DND-41 (cell line): ENCODE measurements at regions not wholly inside any gene's neighbourhood (a gene's known extent, or its start where the extent isn't known, plus 50 kb on each side); places are given as distances from the start of the nearest gene placed in this dataset.
"Not testable (repeated sequence)": the region's sequence is repeated elsewhere in the genome, so short reads cannot be mapped to it uniquely, and the experiment has no call there.

ENCODE experiments used
- ATAC-seq: fragments of 200-7000 bp; cut with Tn5 transposase; 3 replicates; pipeline ENCODE4 v1.9.1; 2021; ENCODE audit warnings: low read depth; ENCODE audit not compliant: insufficient read depth
- DNase-seq: peaks from one replicate; pipeline ENCODE4 v3.0.0-alpha.2; 2020
- H2AFZ ChIP-seq: 2 replicates; pipeline ENCODE4 v1.6.0; 2012; ENCODE audit warnings: low read depth, low read length
- H3K27ac ChIP-seq: 2 replicates; pipeline ENCODE4 v1.5.1; 2012; ENCODE audit warnings: low read length, inconsistent platforms
- H3K27me3 ChIP-seq: fragments of 200-600 bp; sonication (generic); 2 replicates; pipeline ENCODE4 v1.6.0; 2012; ENCODE audit warnings: low read length, mild to moderate bottlenecking, inconsistent platforms; ENCODE audit not compliant: insufficient read depth, poor library complexity
- H3K36me3 ChIP-seq: 2 replicates; pipeline ENCODE4 v1.5.1; 2012; ENCODE audit warnings: low read length, inconsistent platforms; ENCODE audit not compliant: insufficient read depth
- H3K4me1 ChIP-seq: 2 replicates; pipeline ENCODE4 v1.5.1; 2012; ENCODE audit warnings: mild to moderate bottlenecking, low read length; ENCODE audit not compliant: insufficient read depth
- H3K4me2 ChIP-seq: 2 replicates; pipeline ENCODE4 v1.6.0; 2012; ENCODE audit warnings: mild to moderate bottlenecking, moderate library complexity, low read length, inconsistent platforms; ENCODE audit not compliant: insufficient read depth
- H3K4me3 ChIP-seq, 2 experiments: fragments of 200-600 bp in 1 of 2; shearing (Covaris generic) in 1 of 2; 2 replicates each; pipeline ENCODE4 v1.5.1; 2012 to 2016; ENCODE audit warnings: inconsistent platforms in 2 of 2, low read length in 2 of 2, mild to moderate bottlenecking in 2 of 2, low read depth in 1 of 2, moderate library complexity in 1 of 2
- H3K79me2 ChIP-seq: 2 replicates; pipeline ENCODE4 v1.6.0; 2012; ENCODE audit warnings: low read length, inconsistent platforms; ENCODE audit not compliant: insufficient read depth
- H3K9ac ChIP-seq: 2 replicates; pipeline ENCODE4 v1.6.0; 2012; ENCODE audit warnings: low read depth, mild to moderate bottlenecking, inconsistent platforms, low read length, moderate library complexity
- H3K9me3 ChIP-seq: 2 replicates; pipeline ENCODE4 v1.5.1; 2012; ENCODE audit warnings: low read length, moderate library complexity, mild to moderate bottlenecking, inconsistent platforms; ENCODE audit not compliant: insufficient read depth, severe bottlenecking
- H4K20me1 ChIP-seq: 2 replicates; pipeline ENCODE4 v1.6.0; 2012; ENCODE audit warnings: low read length; ENCODE audit not compliant: insufficient read depth
- EZH2 ChIP-seq: IDR thresholded peaks from 3 replicates; pipeline ENCODE4 v1.6.1; 2012; ENCODE audit warnings: borderline replicate concordance, low read depth, mild to moderate bottlenecking, moderate library complexity, low read length, inconsistent platforms; ENCODE audit not compliant: severe bottlenecking
- TF ChIP-seq, protein P1 (sequence below): IDR thresholded peaks from 2 replicates; pipeline ENCODE4 v1.5.1; 2012; ENCODE audit warnings: borderline replicate concordance, low read length, moderate library complexity, mild to moderate bottlenecking; ENCODE audit not compliant: poor library complexity, severe bottlenecking; ENCODE audit errors: extremely low read depth

DNA sequence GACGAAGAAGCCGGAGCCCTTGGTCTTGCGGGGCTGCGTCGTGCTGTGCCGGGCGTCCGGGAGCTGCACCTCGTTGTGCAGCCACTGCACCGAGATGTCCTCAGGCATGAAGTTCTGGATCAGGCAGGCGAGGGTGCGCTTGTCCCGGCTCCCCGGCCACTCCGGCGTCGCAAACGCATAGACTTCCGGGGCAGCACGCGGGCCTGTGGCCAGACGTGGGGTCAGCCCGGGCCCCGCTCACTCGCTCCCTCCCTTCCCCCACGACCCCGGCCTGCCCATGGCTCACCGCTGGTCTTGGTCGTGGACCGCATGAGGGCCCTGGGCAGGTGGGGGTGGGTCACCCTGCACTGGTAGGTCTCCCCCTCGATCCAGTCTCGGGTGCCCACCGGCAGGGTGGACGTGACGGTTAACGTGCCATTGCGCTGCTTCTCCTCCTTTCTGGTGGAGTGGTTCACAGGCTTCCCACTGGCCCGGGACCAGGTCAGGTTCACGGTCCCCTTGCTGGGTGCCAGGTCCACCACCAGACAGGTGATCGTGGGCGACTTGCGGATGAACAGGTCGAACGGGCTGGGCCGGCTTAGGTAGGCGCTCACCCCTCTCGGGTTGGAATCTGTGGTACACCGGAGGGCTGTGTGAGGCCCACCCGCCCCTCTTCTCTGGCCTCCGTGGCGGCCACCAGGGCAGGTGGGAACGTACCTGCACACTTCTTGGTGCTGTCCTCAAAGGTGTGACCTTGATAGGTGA lies 74.0 kb downstream of the TMEM121 start:
- H3K4me1 ChIP-seq, H3K27me3 ChIP-seq, H3K36me3 ChIP-seq, DNase-seq, H3K79me2 ChIP-seq, H3K9ac ChIP-seq, ATAC-seq, H4K20me1 ChIP-seq, H2AFZ ChIP-seq, H3K4me2 ChIP-seq, H3K27ac ChIP-seq, H3K9me3 ChIP-seq, H3K4me3 ChIP-seq: not testable (repeated sequence)

DNA sequence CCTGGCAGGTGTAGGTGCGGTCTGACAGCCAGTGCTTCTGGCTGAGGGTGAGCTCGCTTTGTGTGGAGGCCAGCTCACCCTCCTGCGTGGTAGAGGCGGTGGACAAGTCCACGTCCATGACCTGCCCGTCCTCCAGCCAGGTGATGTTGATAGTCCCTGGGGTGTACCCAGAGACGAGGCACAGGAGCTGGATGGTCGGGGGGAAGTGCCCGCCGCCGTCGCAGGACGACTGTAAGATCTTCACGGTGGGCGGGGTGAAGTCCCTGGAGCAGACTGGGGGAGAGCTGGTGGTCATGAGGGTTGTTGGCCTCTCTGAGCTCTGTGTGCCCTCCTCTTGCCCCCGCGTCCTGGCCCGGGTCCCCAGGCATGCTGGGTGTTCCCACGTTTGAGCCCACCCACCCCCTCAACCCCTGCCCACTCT lies 74.6 kb downstream of the TMEM121 start:
- no peak for TF ChIP-seq EZH2
- TF ChIP-seq, protein P1, sequence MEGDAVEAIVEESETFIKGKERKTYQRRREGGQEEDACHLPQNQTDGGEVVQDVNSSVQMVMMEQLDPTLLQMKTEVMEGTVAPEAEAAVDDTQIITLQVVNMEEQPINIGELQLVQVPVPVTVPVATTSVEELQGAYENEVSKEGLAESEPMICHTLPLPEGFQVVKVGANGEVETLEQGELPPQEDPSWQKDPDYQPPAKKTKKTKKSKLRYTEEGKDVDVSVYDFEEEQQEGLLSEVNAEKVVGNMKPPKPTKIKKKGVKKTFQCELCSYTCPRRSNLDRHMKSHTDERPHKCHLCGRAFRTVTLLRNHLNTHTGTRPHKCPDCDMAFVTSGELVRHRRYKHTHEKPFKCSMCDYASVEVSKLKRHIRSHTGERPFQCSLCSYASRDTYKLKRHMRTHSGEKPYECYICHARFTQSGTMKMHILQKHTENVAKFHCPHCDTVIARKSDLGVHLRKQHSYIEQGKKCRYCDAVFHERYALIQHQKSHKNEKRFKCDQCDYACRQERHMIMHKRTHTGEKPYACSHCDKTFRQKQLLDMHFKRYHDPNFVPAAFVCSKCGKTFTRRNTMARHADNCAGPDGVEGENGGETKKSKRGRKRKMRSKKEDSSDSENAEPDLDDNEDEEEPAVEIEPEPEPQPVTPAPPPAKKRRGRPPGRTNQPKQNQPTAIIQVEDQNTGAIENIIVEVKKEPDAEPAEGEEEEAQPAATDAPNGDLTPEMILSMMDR, result no peak
- ATAC-seq (no peak), DNase-seq (no peak)
- Histone ChIP-seq H3K4me1 (no peaks in the 10 kb centered on the region), H3K27ac (no peak overlapping the region), H2AFZ (no peak overlapping the region), H3K4me3 (no peak overlapping the region), H3K36me3 (no peaks in the 10 kb centered on the region), H3K79me2 (no peaks in the 10 kb centered on the region), H3K27me3 (no peaks in the 10 kb centered on the region), H3K9ac (no peak overlapping the region), H4K20me1 (no peaks in the 10 kb centered on the region), H3K9me3 (no peaks in the 10 kb centered on the region), H3K4me2 (no peak overlapping the region)

DNA sequence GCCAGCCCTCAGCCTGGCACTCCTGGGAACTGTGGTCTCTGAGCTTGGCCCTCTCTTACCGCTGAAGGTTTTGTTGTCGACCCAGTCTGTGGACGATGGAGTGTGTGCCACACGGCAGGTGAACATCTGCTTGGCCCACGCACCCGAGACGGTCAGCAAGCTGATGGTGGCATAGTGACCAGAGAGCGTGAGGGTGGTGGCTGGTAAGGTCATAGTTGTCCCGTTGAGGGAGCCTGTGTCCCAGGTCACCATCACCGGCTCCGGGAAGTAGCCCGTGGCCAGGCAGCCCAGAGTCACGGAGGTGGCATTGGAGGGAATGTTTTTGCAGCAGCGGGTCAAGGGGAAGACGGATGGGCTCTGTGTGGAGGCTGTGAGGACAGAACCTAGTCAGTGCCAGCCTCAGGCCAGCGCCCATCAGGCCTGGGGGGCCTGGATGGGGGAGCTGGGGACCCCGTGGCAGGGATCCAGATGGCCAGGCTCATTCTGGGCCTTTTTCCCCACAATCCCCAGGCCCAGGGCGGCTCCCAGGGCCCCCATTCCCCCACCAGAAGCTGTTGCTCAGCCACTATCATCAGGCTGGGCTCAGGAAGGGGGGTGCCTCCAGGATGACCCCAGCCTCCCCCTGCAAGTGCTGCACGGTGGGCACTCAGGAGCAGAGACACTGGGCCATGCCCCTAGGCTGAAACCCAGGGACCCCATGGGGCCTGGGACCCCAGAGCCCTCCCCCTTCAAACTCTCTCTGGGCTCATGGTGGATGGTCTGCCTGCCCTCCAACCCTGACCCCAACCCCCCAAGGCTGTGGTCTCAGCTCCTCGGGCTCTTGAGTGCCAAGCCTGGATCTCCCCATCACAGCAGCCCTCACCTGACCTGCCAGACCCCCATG lies 75.2 kb downstream of the TMEM121 start:
- Histone ChIP-seq H3K27ac (no peak overlapping the region), H3K79me2 (no peaks in the 10 kb centered on the region), H3K36me3 (no peaks in the 10 kb centered on the region), H3K4me1 (no peaks in the 10 kb centered on the region), H3K4me3 (no peak overlapping the region), H2AFZ (no peak overlapping the region), H3K27me3 (no peaks in the 10 kb centered on the region), H4K20me1 (no peaks in the 10 kb centered on the region), H3K9me3 (no peaks in the 10 kb centered on the region), H3K9ac (no peak overlapping the region), H3K4me2 (no peak overlapping the region)
- DNase-seq (no peak), ATAC-seq (no peak)
- TF ChIP-seq, protein P1, result no peak
- no peak for TF ChIP-seq EZH2

DNA sequence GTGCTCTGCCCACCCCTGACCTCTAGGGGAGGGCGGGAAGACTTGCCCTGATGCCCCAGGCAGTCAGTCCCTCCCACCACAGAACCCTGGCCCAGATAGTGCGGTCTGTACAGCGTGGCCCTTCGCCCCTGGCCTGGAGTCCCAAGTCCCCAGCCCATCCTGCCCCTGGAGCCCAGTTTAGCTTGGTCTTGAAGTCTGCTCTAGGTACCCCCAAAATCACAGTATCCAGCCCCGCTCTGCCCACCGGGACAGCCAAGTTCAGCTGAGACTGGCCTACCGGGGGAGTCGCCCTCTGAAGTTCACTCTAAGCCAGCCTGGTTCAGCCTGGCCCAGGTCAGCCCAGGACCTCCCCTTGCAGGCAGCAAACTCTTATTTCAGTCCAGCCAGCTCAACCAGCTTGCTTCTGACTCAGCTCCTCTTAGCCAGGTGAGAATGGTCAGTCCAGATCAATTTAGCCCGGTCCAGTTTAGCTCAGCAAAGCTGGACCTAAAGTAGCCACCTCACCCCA lies 75.9 kb downstream of the TMEM121 start:
- H3K27ac ChIP-seq, result no peak overlapping the region
- no peaks in the 10 kb centered on the region for H4K20me1 ChIP-seq
- no peaks in the 10 kb centered on the region for H3K36me3 ChIP-seq
- no peak overlapping the region for H3K4me3 ChIP-seq
- no peak overlapping the region for H2AFZ ChIP-seq
- ATAC-seq (no peak), DNase-seq (no peak)
- H3K9me3 ChIP-seq, result no peaks in the 10 kb centered on the region
- H3K79me2 ChIP-seq, result no peaks in the 10 kb centered on the region
- TF ChIP-seq, protein P1, result no peak
- no peak for TF ChIP-seq EZH2
- H3K4me1 ChIP-seq, result no peaks in the 10 kb centered on the region
- no peaks in the 10 kb centered on the region for H3K27me3 ChIP-seq
- no peak overlapping the region for H3K9ac ChIP-seq
- H3K4me2 ChIP-seq, result no peak overlapping the region
